HL-60 (cell line): ENCODE measurements at regions not wholly inside any gene's neighbourhood (a gene's known extent, or its start where the extent isn't known, plus 50 kb on each side); places are given as distances from the start of the nearest gene placed in this dataset.

Experiments
- POLR2AphosphoS5 ChIP-seq: IDR thresholded peaks from 2 replicates; pipeline ENCODE4 v1.6.1; 2012; ENCODE audit warnings: low read depth
- SPI1 ChIP-seq: IDR thresholded peaks from 2 replicates; pipeline ENCODE4 v1.6.1; 2012; ENCODE audit warnings: low read depth, mild to moderate bottlenecking, borderline replicate concordance
- TF ChIP-seq, protein P1 (sequence below): IDR thresholded peaks from one replicate; pipeline ENCODE4 v1.5.1; 2011; ENCODE audit warnings: low read length, control low read depth, inconsistent platforms; ENCODE audit not compliant: insufficient read depth
- TF ChIP-seq, protein P2 (sequence below): IDR thresholded peaks from 2 replicates; pipeline ENCODE4 v1.6.1; 2012; ENCODE audit warnings: low read depth; ENCODE audit not compliant: insufficient replicate concordance

DNA sequence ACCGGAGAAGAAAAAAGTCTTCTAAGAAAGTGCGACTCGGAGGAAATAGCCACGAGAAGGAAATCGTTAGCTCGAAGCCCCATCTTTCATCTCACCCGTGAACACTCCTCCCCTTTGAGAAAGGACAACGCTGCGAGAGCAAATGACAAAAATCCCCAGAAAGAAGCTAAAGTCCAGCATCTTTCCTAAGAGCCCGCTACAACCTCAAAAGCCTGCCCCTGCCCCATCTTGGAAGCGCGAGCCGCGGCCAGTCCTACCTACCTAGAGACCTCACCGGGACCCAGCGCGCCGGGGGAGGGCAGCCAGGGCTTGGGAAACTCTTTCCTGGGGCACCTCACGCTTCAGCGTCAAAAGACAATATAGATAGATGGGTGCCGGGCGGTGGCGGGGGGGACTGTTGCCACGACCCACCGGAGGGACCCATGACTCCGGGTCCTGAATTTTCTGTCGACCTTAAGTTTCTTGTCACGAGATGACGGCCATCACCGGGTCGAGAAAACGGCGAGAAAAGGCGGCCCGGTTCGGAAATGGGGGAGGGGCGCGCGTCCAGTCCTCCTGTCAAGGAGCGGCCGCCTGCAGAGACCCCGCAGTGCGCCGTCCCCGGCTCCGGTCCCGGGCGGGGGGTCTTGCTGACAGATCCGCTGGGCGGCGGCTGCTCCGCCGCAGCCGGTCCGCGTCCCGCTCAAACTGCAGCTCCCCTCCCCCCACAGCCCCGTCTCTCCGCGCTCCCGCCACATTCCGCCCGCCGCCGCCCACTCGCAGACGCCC, 65.9 kb downstream of the KCNRG start:
- TF ChIP-seq POLR2AphosphoS5 (no peak; the same call in 1 of the 2 replicates), SPI1 (no peak)
- TF ChIP-seq, protein P1, sequence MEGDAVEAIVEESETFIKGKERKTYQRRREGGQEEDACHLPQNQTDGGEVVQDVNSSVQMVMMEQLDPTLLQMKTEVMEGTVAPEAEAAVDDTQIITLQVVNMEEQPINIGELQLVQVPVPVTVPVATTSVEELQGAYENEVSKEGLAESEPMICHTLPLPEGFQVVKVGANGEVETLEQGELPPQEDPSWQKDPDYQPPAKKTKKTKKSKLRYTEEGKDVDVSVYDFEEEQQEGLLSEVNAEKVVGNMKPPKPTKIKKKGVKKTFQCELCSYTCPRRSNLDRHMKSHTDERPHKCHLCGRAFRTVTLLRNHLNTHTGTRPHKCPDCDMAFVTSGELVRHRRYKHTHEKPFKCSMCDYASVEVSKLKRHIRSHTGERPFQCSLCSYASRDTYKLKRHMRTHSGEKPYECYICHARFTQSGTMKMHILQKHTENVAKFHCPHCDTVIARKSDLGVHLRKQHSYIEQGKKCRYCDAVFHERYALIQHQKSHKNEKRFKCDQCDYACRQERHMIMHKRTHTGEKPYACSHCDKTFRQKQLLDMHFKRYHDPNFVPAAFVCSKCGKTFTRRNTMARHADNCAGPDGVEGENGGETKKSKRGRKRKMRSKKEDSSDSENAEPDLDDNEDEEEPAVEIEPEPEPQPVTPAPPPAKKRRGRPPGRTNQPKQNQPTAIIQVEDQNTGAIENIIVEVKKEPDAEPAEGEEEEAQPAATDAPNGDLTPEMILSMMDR: no peak
- TF ChIP-seq, protein P2, sequence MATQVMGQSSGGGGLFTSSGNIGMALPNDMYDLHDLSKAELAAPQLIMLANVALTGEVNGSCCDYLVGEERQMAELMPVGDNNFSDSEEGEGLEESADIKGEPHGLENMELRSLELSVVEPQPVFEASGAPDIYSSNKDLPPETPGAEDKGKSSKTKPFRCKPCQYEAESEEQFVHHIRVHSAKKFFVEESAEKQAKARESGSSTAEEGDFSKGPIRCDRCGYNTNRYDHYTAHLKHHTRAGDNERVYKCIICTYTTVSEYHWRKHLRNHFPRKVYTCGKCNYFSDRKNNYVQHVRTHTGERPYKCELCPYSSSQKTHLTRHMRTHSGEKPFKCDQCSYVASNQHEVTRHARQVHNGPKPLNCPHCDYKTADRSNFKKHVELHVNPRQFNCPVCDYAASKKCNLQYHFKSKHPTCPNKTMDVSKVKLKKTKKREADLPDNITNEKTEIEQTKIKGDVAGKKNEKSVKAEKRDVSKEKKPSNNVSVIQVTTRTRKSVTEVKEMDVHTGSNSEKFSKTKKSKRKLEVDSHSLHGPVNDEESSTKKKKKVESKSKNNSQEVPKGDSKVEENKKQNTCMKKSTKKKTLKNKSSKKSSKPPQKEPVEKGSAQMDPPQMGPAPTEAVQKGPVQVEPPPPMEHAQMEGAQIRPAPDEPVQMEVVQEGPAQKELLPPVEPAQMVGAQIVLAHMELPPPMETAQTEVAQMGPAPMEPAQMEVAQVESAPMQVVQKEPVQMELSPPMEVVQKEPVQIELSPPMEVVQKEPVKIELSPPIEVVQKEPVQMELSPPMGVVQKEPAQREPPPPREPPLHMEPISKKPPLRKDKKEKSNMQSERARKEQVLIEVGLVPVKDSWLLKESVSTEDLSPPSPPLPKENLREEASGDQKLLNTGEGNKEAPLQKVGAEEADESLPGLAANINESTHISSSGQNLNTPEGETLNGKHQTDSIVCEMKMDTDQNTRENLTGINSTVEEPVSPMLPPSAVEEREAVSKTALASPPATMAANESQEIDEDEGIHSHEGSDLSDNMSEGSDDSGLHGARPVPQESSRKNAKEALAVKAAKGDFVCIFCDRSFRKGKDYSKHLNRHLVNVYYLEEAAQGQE: no peak
